ENCODE measurements at regions not wholly inside any gene's neighbourhood (a gene's known extent, or its start where the extent isn't known, plus 50 kb on each side); places are given as distances from the start of the nearest gene placed in this dataset.
"Not testable (repeated sequence)": the region's sequence is repeated elsewhere in the genome, so short reads cannot be mapped to it uniquely, and the experiment has no call there.

- no peak for DNase-seq
- Histone ChIP-seq H3K27me3 (no peaks in the 10 kb centered on the region), H3K9me3 (no peaks in the 10 kb centered on the region), H3K36me3 (no peaks in the 10 kb centered on the region), H3K4me3 (no peak overlapping the region)
Observed at GRCh38 chr14:66300886-66301285, 185.3 kb upstream of the CCDC196 start.

DNA sequence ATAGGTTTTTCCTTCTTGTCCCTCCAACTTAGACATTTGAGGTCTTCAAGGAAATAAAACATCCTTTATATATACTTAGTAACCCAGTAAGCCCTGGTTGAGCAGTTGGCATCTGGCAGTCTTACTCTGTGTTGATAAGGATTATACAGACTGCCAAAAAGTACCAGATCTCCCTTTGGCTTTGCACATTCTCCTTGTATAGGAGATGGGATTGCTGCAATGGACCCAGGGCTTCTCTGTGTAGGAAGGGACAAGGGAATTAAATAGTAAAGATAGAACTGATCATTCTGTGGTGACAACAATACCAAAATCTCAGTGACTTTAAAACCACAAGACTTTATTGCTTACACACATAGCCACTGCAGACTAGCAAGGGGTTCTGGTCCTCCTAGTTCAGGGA is 180.1 kb upstream of the CCDC196 start:
- Histone ChIP-seq H3K27me3 (no peaks in the 10 kb centered on the region), H3K36me3 (no peaks in the 10 kb centered on the region), H3K4me3 (no peak overlapping the region), H3K9me3 (no peaks in the 10 kb centered on the region)
- no peak for DNase-seq

GRCh38 chr14:66311058-66311457 is 175.1 kb upstream of the CCDC196 start:
- no peaks in the 10 kb centered on the region for H3K27me3 ChIP-seq
- DNase-seq, result no peak
- no peaks in the 10 kb centered on the region for H3K36me3 ChIP-seq
- H3K4me3 ChIP-seq, result no peak overlapping the region
- no peaks in the 10 kb centered on the region for H3K9me3 ChIP-seq

- Histone ChIP-seq H3K9me3 (no peaks in the 10 kb centered on the region), H3K36me3 (no peaks in the 10 kb centered on the region), H3K27me3 (no peaks in the 10 kb centered on the region), H3K4me3 (no peak overlapping the region)
- DNase-seq, result no peak
Observed at GRCh38 chr14:66311990-66312389, 174.2 kb upstream of the CCDC196 start.

- H3K9me3 ChIP-seq, result no peaks in the 10 kb centered on the region
- H3K27me3 ChIP-seq, result no peaks in the 10 kb centered on the region
- H3K36me3 ChIP-seq, result no peaks in the 10 kb centered on the region
- DNase-seq, result no peak
- no peak overlapping the region for H3K4me3 ChIP-seq
Observed at GRCh38 chr14:66312451-66312850, 173.7 kb upstream of the CCDC196 start.

DNA sequence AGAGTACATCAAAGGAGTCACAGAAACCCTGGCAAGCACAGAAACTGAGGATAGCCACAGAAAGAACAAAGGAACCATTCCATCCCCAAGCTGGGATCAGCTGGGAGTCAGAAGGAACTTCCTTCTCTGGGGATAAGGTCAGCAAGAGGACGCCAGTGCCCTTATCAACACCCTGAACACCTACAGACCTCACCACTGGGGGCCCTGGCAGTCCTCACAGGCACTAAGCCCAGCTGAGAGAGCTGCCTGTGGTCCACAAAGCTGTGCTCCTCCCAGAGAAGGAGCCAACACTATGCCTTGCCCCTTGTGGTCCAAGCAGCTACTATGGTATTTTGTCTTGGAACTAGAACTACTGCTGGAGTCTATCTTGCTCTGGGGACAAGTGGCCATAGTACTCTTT is 171.1 kb upstream of the CCDC196 start:
- no peaks in the 10 kb centered on the region for H3K36me3 ChIP-seq
- H3K4me3 ChIP-seq, result no peak overlapping the region
- H3K27me3 ChIP-seq, result no peaks in the 10 kb centered on the region
- H3K9me3 ChIP-seq, result no peaks in the 10 kb centered on the region
- DNase-seq, result no peak

DNA sequence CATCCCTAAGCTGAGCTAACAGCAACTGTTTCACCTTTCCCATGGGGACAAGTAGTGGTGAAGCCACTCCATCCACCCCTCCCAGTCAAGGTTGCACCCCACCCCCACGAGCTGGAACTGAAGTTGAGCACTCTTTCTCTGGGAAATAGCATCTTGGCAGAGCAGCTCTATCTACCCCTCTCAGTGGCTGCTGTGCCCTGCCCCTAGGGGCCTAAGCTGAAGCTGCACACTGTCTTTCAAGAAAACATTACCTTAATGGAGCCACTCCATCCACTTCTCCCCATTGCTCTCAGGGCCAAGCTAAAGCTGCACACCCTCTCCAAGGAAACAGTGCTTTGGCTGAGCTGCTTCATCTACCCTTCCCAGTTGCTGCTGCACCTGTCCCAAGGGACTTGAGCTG is 170.6 kb upstream of the CCDC196 start:
- Histone ChIP-seq H3K36me3 (no peaks in the 10 kb centered on the region), H3K9me3 (no peaks in the 10 kb centered on the region), H3K4me3 (no peak overlapping the region), H3K27me3 (no peaks in the 10 kb centered on the region)
- DNase-seq, result no peak

GRCh38 chr14:66322564-66322963 is 163.6 kb upstream of the CCDC196 start:
- no peaks in the 10 kb centered on the region for H3K36me3 ChIP-seq
- H3K4me3 ChIP-seq, result no peak overlapping the region
- H3K27me3 ChIP-seq, result no peaks in the 10 kb centered on the region
- no peak for DNase-seq
- H3K9me3 ChIP-seq, result no peaks in the 10 kb centered on the region

- Histone ChIP-seq H3K4me3 (no peak overlapping the region), H3K36me3 (no peaks in the 10 kb centered on the region), H3K27me3 (no peaks in the 10 kb centered on the region), H3K9me3 (no peaks in the 10 kb centered on the region)
- no peak for DNase-seq
Observed at GRCh38 chr14:66330228-66330627, 155.9 kb upstream of the CCDC196 start.

DNA sequence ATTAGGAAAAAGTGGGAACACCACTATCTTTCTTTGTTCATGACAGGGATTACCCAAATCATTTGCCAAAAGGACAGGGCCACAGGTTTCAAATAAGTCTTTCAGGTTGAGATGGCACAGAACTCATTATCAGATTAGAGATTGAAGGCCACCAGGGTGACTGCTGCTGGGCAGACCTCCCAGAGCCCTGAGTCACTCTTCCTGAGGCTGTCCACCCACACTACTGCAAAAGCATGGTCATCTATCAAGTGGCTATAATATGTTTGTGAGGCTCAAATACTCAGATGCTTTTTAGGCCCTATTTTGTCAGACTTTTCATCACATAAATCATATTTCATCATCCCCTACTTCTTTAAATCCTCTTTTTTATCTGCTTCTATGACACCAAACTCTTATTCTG is 155.3 kb upstream of the CCDC196 start:
- no peaks in the 10 kb centered on the region for H3K36me3 ChIP-seq
- H3K27me3 ChIP-seq, result no peaks in the 10 kb centered on the region
- no peak overlapping the region for H3K4me3 ChIP-seq
- no peaks in the 10 kb centered on the region for H3K9me3 ChIP-seq
- DNase-seq, result peak; percentile 4

- not testable (repeated sequence) for H3K27me3 ChIP-seq, H3K36me3 ChIP-seq, H3K4me3 ChIP-seq, DNase-seq, H3K9me3 ChIP-seq
Observed at GRCh38 chr14:66333293-66333692, 152.9 kb upstream of the CCDC196 start.

GRCh38 chr14:66341239-66341638 is 144.9 kb upstream of the CCDC196 start:
- Histone ChIP-seq H3K4me3 (no peak overlapping the region), H3K36me3 (no peaks in the 10 kb centered on the region), H3K27me3 (no peaks in the 10 kb centered on the region), H3K9me3 (no peaks in the 10 kb centered on the region)
- no peak for DNase-seq

DNA sequence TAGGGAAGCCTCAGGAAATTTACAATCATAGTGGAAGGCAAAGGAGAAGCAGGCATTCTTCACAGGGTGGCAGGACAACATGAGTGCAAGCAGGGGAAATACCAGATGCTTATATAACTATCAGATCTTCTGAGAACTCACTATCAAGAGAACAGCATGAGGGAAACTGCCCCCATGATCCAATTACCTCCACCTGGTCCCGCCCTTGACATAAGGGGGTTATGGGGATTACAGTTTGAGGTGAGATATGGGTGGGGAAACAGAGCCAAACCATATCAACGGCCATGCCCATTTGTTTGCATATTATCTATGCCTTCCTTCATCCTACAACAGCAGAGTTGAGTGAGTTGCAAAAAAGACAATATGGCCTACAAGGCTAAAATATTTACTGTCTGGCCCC is 140.2 kb upstream of the CCDC196 start:
- DNase-seq, result no peak
- H3K4me3 ChIP-seq, result no peak overlapping the region
- H3K9me3 ChIP-seq, result no peaks in the 10 kb centered on the region
- H3K27me3 ChIP-seq, result no peaks in the 10 kb centered on the region
- H3K36me3 ChIP-seq, result no peaks in the 10 kb centered on the region

- DNase-seq, result no peak
- no peaks in the 10 kb centered on the region for H3K36me3 ChIP-seq
- H3K9me3 ChIP-seq, result no peaks in the 10 kb centered on the region
- no peaks in the 10 kb centered on the region for H3K27me3 ChIP-seq
- no peak overlapping the region for H3K4me3 ChIP-seq
Observed at GRCh38 chr14:66351310-66351709, 134.9 kb upstream of the CCDC196 start.

- H3K36me3 ChIP-seq, result no peaks in the 10 kb centered on the region
- no peak overlapping the region for H3K4me3 ChIP-seq
- H3K27me3 ChIP-seq, result no peaks in the 10 kb centered on the region
- H3K9me3 ChIP-seq, result no peaks in the 10 kb centered on the region
- no peak for DNase-seq
Observed at GRCh38 chr14:66359500-66359899, 126.7 kb upstream of the CCDC196 start.

- no peaks in the 10 kb centered on the region for H3K36me3 ChIP-seq
- no peak overlapping the region for H3K4me3 ChIP-seq
- no peak for DNase-seq
- H3K27me3 ChIP-seq, result no peaks in the 10 kb centered on the region
- no peaks in the 10 kb centered on the region for H3K9me3 ChIP-seq
Observed at GRCh38 chr14:66360366-66360926, 125.7 kb upstream of the CCDC196 start.

DNA sequence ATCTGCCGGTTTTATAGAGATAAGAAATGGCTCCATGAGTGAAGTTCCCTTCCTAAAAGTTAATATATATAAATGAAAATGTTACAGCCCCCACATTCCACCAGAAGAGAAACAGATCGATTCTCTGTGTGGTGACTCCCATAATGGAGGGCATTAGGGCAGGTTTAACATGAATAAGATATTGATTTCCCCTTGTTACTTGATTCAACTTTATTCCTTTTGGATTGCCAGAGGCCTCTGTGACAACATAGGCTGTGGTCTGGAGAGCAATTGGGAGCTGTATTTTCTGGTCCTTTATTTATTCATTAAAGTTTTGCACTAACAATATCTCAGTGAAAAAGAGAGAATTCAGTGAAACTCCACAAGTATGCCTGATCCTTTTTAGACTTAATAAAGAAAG is 125.2 kb upstream of the CCDC196 start:
- no peaks in the 10 kb centered on the region for H3K9me3 ChIP-seq
- no peak for DNase-seq
- no peaks in the 10 kb centered on the region for H3K27me3 ChIP-seq
- H3K4me3 ChIP-seq, result no peak overlapping the region
- H3K36me3 ChIP-seq, result no peaks in the 10 kb centered on the region

DNA sequence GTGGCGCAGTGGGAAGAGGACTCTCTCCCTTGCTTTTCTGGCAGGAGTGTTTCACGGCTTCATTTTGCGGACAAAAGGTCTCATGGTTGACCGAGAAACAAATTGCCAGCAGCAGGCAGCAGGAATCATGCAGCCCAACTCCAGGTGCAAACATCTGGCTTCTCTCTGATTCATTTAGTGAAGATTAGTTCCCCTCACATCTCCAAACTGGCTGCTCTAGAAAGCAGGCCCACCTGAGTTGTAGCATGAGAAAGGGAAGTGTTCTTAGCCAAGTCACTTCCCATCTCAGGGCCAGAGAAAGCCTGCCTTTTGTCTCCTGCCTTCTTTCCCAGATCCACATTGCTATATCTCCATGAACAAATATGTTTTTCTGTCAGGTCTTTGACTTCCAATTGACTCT is 120.8 kb upstream of the CCDC196 start:
- no peaks in the 10 kb centered on the region for H3K36me3 ChIP-seq
- no peak overlapping the region for H3K4me3 ChIP-seq
- no peaks in the 10 kb centered on the region for H3K27me3 ChIP-seq
- no peaks in the 10 kb centered on the region for H3K9me3 ChIP-seq
- no peak for DNase-seq

GRCh38 chr14:66369157-66369697 is 116.9 kb upstream of the CCDC196 start:
- Histone ChIP-seq H3K36me3 (no peaks in the 10 kb centered on the region), H3K4me3 (no peak overlapping the region), H3K27me3 (no peaks in the 10 kb centered on the region), H3K9me3 (no peaks in the 10 kb centered on the region)
- no peak for DNase-seq

Measured in MG63 (cell line).